GM19351 (cell line): ENCODE measurements at regions not wholly inside any gene's neighbourhood (a gene's known extent, or its start where the extent isn't known, plus 50 kb on each side); places are given as distances from the start of the nearest gene placed in this dataset.
A peak's percentile ranks its signal among the peaks of the same experiment; 100 is the strongest.

Experiments
- ATAC-seq: cut with Tn5 transposase; IDR thresholded peaks from one replicate; pipeline ENCODE4 v1.9.1; 2021; ENCODE audit warnings: mild to moderate bottlenecking, moderate library complexity; ENCODE audit not compliant: unreplicated experiment

- no peak for ATAC-seq
Observed at GRCh38 chr3:163879172-163879571, 1199.1 kb downstream of the SI start.

- ATAC-seq: no peak
Observed at GRCh38 chr3:163878396-163878795, 1199.9 kb downstream of the SI start.

GRCh38 chr3:163877805-163878204, 1200.5 kb downstream of the SI start:
- ATAC-seq: no peak

- ATAC-seq: no peak
Observed at GRCh38 chr3:163863146-163863545, 1215.2 kb downstream of the SI start.

GRCh38 chr3:163852233-163852632, 1226.1 kb downstream of the SI start:
- ATAC-seq: no peak

- no peak for ATAC-seq
Observed at GRCh38 chr3:163838769-163839168, 1239.5 kb downstream of the SI start.

GRCh38 chr3:163832547-163832946, 1245.7 kb downstream of the SI start:
- ATAC-seq: no peak

- ATAC-seq: no peak
Observed at GRCh38 chr3:163821841-163822240, 1256.5 kb downstream of the SI start.

- ATAC-seq: no peak
Observed at GRCh38 chr3:163817015-163817414, 1261.3 kb downstream of the SI start.

GRCh38 chr3:163813935-163814334, 1264.4 kb downstream of the SI start:
- ATAC-seq: no peak

GRCh38 chr3:163812006-163812405, 1266.3 kb downstream of the SI start:
- ATAC-seq: no peak

- peak; percentile 71 for ATAC-seq
Observed at GRCh38 chr3:163809540-163809993, 1268.7 kb downstream of the SI start.

- no peak for ATAC-seq
Observed at GRCh38 chr3:163786416-163786815, 1291.9 kb downstream of the SI start.

- ATAC-seq: no peak
Observed at GRCh38 chr3:163785693-163786092, 1292.6 kb downstream of the SI start.

- no peak for ATAC-seq
Observed at GRCh38 chr3:163779396-163780344, 1298.6 kb downstream of the SI start.

- no peak for ATAC-seq
Observed at GRCh38 chr3:163776743-163777142, 1301.6 kb downstream of the SI start.

GRCh38 chr3:163773136-163773535, 1305.2 kb downstream of the SI start:
- ATAC-seq: no peak

GRCh38 chr3:163768048-163768447, 1310.2 kb downstream of the SI start:
- no peak for ATAC-seq

- no peak for ATAC-seq
Observed at GRCh38 chr3:163766112-163766511, 1312.2 kb downstream of the SI start.

GRCh38 chr3:163753033-163753432, 1325.3 kb downstream of the SI start:
- ATAC-seq: no peak

GRCh38 chr3:163745204-163745603, 1333.1 kb downstream of the SI start:
- no peak for ATAC-seq

GRCh38 chr3:163735394-163735793, 1342.9 kb downstream of the SI start:
- ATAC-seq: no peak

- ATAC-seq: no peak
Observed at GRCh38 chr3:163730684-163731083, 1347.6 kb downstream of the SI start.
